NCI-H2081 (cell line): ENCODE measurements at regions not wholly inside any gene's neighbourhood (a gene's known extent, or its start where the extent isn't known, plus 50 kb on each side); places are given as distances from the start of the nearest gene placed in this dataset.

Experiments used
- DNase-seq, 2 experiments: peaks; one replicate each; lab custom pipeline; 2025; lab: John Stamatoyannopoulos, UW

GRCh38 chr15:61534986-61535385, 305.9 kb upstream of the RORA start:
- no peak for DNase-seq

GRCh38 chr15:61530769-61531168, 301.7 kb upstream of the RORA start:
- no peak for DNase-seq

- DNase-seq = peak; percentile 8 to 42
Measured at GRCh38 chr15:61528581-61528910, 299.4 kb upstream of the RORA start.

GRCh38 chr15:61527836-61528580, 298.9 kb upstream of the RORA start:
- peak in 1 of 2 experiments; percentile 17 for DNase-seq

GRCh38 chr15:61524545-61524944, 295.4 kb upstream of the RORA start:
- DNase-seq = no peak

- no peak for DNase-seq
Measured at GRCh38 chr15:61524086-61524485, 295.0 kb upstream of the RORA start.

GRCh38 chr15:61522411-61522810, 293.3 kb upstream of the RORA start:
- no peak for DNase-seq

- DNase-seq = no peak
Measured at GRCh38 chr15:61521953-61522352, 292.9 kb upstream of the RORA start.

GRCh38 chr15:61519296-61519695, 290.2 kb upstream of the RORA start:
- no peak for DNase-seq

GRCh38 chr15:61518191-61518950, 289.3 kb upstream of the RORA start:
- no peak for DNase-seq

GRCh38 chr15:61517776-61518175, 288.7 kb upstream of the RORA start:
- DNase-seq = no peak

- DNase-seq = no peak
Measured at GRCh38 chr15:61517335-61517734, 288.2 kb upstream of the RORA start.

- no peak for DNase-seq
Measured at GRCh38 chr15:61511756-61512155, 282.7 kb upstream of the RORA start.

- DNase-seq = no peak
Measured at GRCh38 chr15:61511089-61511488, 282.0 kb upstream of the RORA start.

- DNase-seq = no peak
Measured at GRCh38 chr15:61509327-61509840, 280.3 kb upstream of the RORA start.

- DNase-seq = no peak
Measured at GRCh38 chr15:61503383-61503969, 274.4 kb upstream of the RORA start.

- no peak for DNase-seq
Measured at GRCh38 chr15:61501815-61502389, 272.8 kb upstream of the RORA start.

- peak in 1 of 2 experiments; percentile 32 for DNase-seq
Measured at GRCh38 chr15:61500951-61501620, 272.0 kb upstream of the RORA start.

- no peak for DNase-seq
Measured at GRCh38 chr15:61500523-61500922, 271.4 kb upstream of the RORA start.

- DNase-seq = no peak
Measured at GRCh38 chr15:61499376-61499775, 270.3 kb upstream of the RORA start.

GRCh38 chr15:61489571-61489970, 260.5 kb upstream of the RORA start:
- no peak for DNase-seq

- DNase-seq = no peak
Measured at GRCh38 chr15:61483599-61483998, 254.5 kb upstream of the RORA start.
